Astrocyte of the spinal cord (primary cell): ENCODE measurements at regions not wholly inside any gene's neighbourhood (a gene's known extent, or its start where the extent isn't known, plus 50 kb on each side); places are given as distances from the start of the nearest gene placed in this dataset.

Source experiments
- DNase-seq: peaks from one replicate; pipeline ENCODE4 v3.0.0; 2011; ENCODE audit warnings: low read depth, low spot score
- H3K4me3 ChIP-seq: 2 replicates; pipeline ENCODE4 v1.5.1; 2011; ENCODE audit warnings: low read depth, mild to moderate bottlenecking, low read length, moderate library complexity
- CTCF ChIP-seq: IDR thresholded peaks from 2 replicates; pipeline ENCODE4 v1.5.1; 2012; ENCODE audit warnings: low read depth, mild to moderate bottlenecking, low read length, inconsistent platforms
- in situ Hi-C: cut with HindIII; loops from 2 replicates; pipeline ENCODE4 v1.10.0; 2017; ENCODE audit warnings: low sequenced_read_pairs

- no peak for TF ChIP-seq CTCF
- in situ Hi-C loops: no loop called here
- no peak for DNase-seq
- H3K4me3 ChIP-seq: no peak overlapping the region
Measured at GRCh38 chr2:146908776-146909175, 936.1 kb upstream of the ACVR2A start.

DNA sequence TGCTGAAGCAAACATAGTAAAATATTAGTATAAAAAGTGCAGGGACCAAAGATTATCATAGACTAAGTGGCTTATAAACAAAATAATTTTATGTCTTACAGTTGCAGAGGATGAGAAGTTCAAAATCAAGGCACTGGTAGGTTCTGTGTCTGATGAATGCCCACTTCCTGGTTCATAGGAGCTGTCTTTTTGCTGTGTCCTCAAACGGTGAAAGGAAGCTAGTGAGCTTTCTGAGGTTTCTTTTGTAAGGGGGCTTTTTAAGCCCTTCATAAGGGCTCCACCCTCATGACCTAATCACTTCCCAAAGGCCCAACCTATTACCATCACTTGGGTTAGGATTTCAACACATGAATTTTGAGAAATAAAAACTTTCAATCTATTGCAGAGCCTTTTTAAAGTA, 946.7 kb upstream of the ACVR2A start:
- no peak for DNase-seq
- TF ChIP-seq CTCF: no peak
- H3K4me3 ChIP-seq: no peak overlapping the region
- in situ Hi-C loops: no loop called here

GRCh38 chr2:146894514-146894913, 950.3 kb upstream of the ACVR2A start:
- no peak overlapping the region for H3K4me3 ChIP-seq
- no peak for TF ChIP-seq CTCF
- no peak for DNase-seq
- in situ Hi-C loops: no loop called here

GRCh38 chr2:146893500-146894041, 951.3 kb upstream of the ACVR2A start:
- DNase-seq: no peak

GRCh38 chr2:146890491-146890890, 954.3 kb upstream of the ACVR2A start:
- in situ Hi-C loops: no loop called here
- no peak for TF ChIP-seq CTCF
- no peak for DNase-seq
- H3K4me3 ChIP-seq: no peak overlapping the region

More at GRCh38 chr2:146893500-146894041, 951.3 kb upstream of the ACVR2A start:
- in situ Hi-C loops: no loop called here
- no peak overlapping the region for H3K4me3 ChIP-seq
- no peak for TF ChIP-seq CTCF

- no peak for TF ChIP-seq CTCF
- no peak for DNase-seq
- in situ Hi-C loops: no loop called here
- no peak overlapping the region for H3K4me3 ChIP-seq
Measured at GRCh38 chr2:146879882-146880281, 964.9 kb upstream of the ACVR2A start.

- no peak for TF ChIP-seq CTCF
- in situ Hi-C loops: no loop called here
- DNase-seq: peak; percentile 65
- no peak overlapping the region for H3K4me3 ChIP-seq
Measured at GRCh38 chr2:146874260-146874658, 970.6 kb upstream of the ACVR2A start.
